ENCODE measurements at regions not wholly inside any gene's neighbourhood (a gene's known extent, or its start where the extent isn't known, plus 50 kb on each side); places are given as distances from the start of the nearest gene placed in this dataset.

- TF ChIP-seq CTCF (IDR thresholded peaks at IDR 0.05) (no peak), POLR2AphosphoS5 (IDR thresholded peaks at IDR 0.05) (no peak), EP300 (IDR thresholded peaks at IDR 0.05) (no peak)
Measured at GRCh38 chr12:124491310-124491709, 76.1 kb downstream of the NCOR2 start.
